Hepatocyte (in vitro differentiated cells): ENCODE measurements at regions not wholly inside any gene's neighbourhood (a gene's known extent, or its start where the extent isn't known, plus 50 kb on each side); places are given as distances from the start of the nearest gene placed in this dataset.
A peak's percentile ranks its signal among the peaks of the same experiment; 100 is the strongest.

Experiments used
- DNase-seq: peaks from one replicate; pipeline ENCODE4 v3.0.0-alpha.2; 2016; ENCODE audit warnings: low spot score
- H2AFZ ChIP-seq: fragments of 200-600 bp; sonication (generic); 2 replicates; pipeline ENCODE4 v1.6.0; 2016; ENCODE audit warnings: antibody characterized with exemption, mild to moderate bottlenecking
- H3K27ac ChIP-seq: fragments of 200-600 bp; sonication (generic); 2 replicates; pipeline ENCODE4 v1.5.1; 2016; ENCODE audit warnings: mild to moderate bottlenecking
- H3K27me3 ChIP-seq: fragments of 200-600 bp; sonication (generic); 2 replicates; pipeline ENCODE4 v1.6.1; 2016
- H3K36me3 ChIP-seq: fragments of 200-600 bp; sonication (generic); replicated peaks from 2 replicates; pipeline ENCODE4 v1.5.1; 2016; ENCODE audit warnings: low read depth; ENCODE audit not compliant: insufficient read depth
- H3K4me1 ChIP-seq: fragments of 200-600 bp; sonication (generic); 2 replicates; pipeline ENCODE4 v1.5.1; 2016; ENCODE audit warnings: mild to moderate bottlenecking, moderate library complexity; ENCODE audit not compliant: insufficient read depth
- H3K4me2 ChIP-seq: fragments of 200-600 bp; sonication (generic); 2 replicates; pipeline ENCODE4 v1.6.0; 2016
- H3K4me3 ChIP-seq: fragments of 200-600 bp; sonication (generic); 2 replicates; pipeline ENCODE4 v1.5.1; 2016; ENCODE audit warnings: mild to moderate bottlenecking
- H3K79me2 ChIP-seq: fragments of 200-600 bp; sonication (generic); 2 replicates; pipeline ENCODE4 v1.6.0; 2017; ENCODE audit warnings: mild to moderate bottlenecking
- H3K9me2 ChIP-seq: fragments of 200-600 bp; sonication (generic); replicated peaks from 2 replicates; pipeline ENCODE4 v1.6.0; 2017; ENCODE audit warnings: mild to moderate bottlenecking; ENCODE audit not compliant: insufficient read depth
- H3K9me3 ChIP-seq: fragments of 200-600 bp; sonication (generic); 2 replicates; pipeline ENCODE4 v1.5.1; 2016; ENCODE audit warnings: low read depth, mild to moderate bottlenecking
- H4K20me1 ChIP-seq: fragments of 200-600 bp; sonication (generic); 2 replicates; pipeline ENCODE4 v1.6.0; 2016; ENCODE audit warnings: mild to moderate bottlenecking; ENCODE audit not compliant: insufficient read depth, poor library complexity, severe bottlenecking
- CTCF ChIP-seq: fragments of 200-600 bp; sonication (generic); IDR thresholded peaks from 2 replicates; pipeline ENCODE4 v1.5.1; 2016; ENCODE audit warnings: antibody characterized with exemption, mild to moderate bottlenecking; ENCODE audit not compliant: poor library complexity
- EZH2 ChIP-seq: fragments of 200-600 bp; sonication (generic); IDR thresholded peaks from 2 replicates; pipeline ENCODE4 v1.6.1; 2016; ENCODE audit warnings: antibody characterized with exemption, mild to moderate bottlenecking, borderline replicate concordance
- EZH2phosphoT487 ChIP-seq: fragments of 200-600 bp; sonication (generic); IDR thresholded peaks from one replicate; pipeline ENCODE4 v1.6.1; 2018; ENCODE audit warnings: antibody characterized with exemption, mild to moderate bottlenecking, low read depth, moderate library complexity; ENCODE audit not compliant: unreplicated experiment, severe bottlenecking
- WGBS: methylation state at CpG from one replicate; pipeline ENCODE4 v1.1.6; 2016; ENCODE audit warnings: low lambda C conversion rate; ENCODE audit errors: missing lambda C conversion rate; 5-methylcytosine and 5-hydroxymethylcytosine counted together

- peak overlapping the region; percentile 21 for H2AFZ ChIP-seq
- peak overlapping the region; percentile 60 for H3K4me2 ChIP-seq
- no peaks in the 10 kb centered on the region for H3K79me2 ChIP-seq
Observed at GRCh38 chr3:87167628-87168456, 59.3 kb upstream of the CHMP2B start.

GRCh38 chr3:87164245-87164644 is 62.9 kb upstream of the CHMP2B start:
- no peaks in the 10 kb centered on the region for H3K9me2 ChIP-seq
- no peaks in the 10 kb centered on the region for H3K4me1 ChIP-seq
- no peaks in the 10 kb centered on the region for H3K36me3 ChIP-seq
- no peak overlapping the region for H3K4me2 ChIP-seq
- no peaks in the 10 kb centered on the region for H4K20me1 ChIP-seq
- TF ChIP-seq EZH2phosphoT487 = no peak
- no peak for TF ChIP-seq CTCF
- no peak for TF ChIP-seq EZH2
- H3K27me3 ChIP-seq = no peaks in the 10 kb centered on the region
- WGBS = 72% methylated on average over 3 of the region's 3 CpGs
- H3K9me3 ChIP-seq = no peaks in the 10 kb centered on the region
- H2AFZ ChIP-seq = no peak overlapping the region
- no peak overlapping the region for H3K27ac ChIP-seq
- no peak for DNase-seq
- no peak overlapping the region for H3K4me3 ChIP-seq
- H3K79me2 ChIP-seq = no peaks in the 10 kb centered on the region

More at GRCh38 chr3:87167628-87168456, 59.3 kb upstream of the CHMP2B start:
- H4K20me1 ChIP-seq = no peaks in the 10 kb centered on the region
- peak; percentile 66 for DNase-seq
- no peak overlapping the region for H3K27ac ChIP-seq
- 45% methylated on average over 11 of the region's 11 CpGs for WGBS
- H3K9me2 ChIP-seq = no peaks in the 10 kb centered on the region
- peak overlapping the region; percentile 4 for H3K4me3 ChIP-seq
- no peaks in the 10 kb centered on the region for H3K4me1 ChIP-seq
- H3K36me3 ChIP-seq = no peaks in the 10 kb centered on the region
- H3K9me3 ChIP-seq = no peaks in the 10 kb centered on the region
- no peaks in the 10 kb centered on the region for H3K27me3 ChIP-seq
- TF ChIP-seq EZH2 (no peak), CTCF (peak; percentile 65)

- Histone ChIP-seq H3K4me1 (no peaks in the 10 kb centered on the region), H3K79me2 (no peaks in the 10 kb centered on the region), H2AFZ (no peak overlapping the region), H3K9me3 (no peaks in the 10 kb centered on the region), H4K20me1 (no peaks in the 10 kb centered on the region), H3K4me2 (no peak overlapping the region), H3K27me3 (no peaks in the 10 kb centered on the region), H3K4me3 (no peak overlapping the region), H3K36me3 (no peaks in the 10 kb centered on the region), H3K9me2 (no peaks in the 10 kb centered on the region), H3K27ac (no peak overlapping the region)
- 46% methylated on average over 3 of the region's 3 CpGs for WGBS
- DNase-seq = no peak
- TF ChIP-seq EZH2phosphoT487 (no peak), CTCF (no peak), EZH2 (no peak)
Observed at GRCh38 chr3:87161851-87162250, 65.3 kb upstream of the CHMP2B start.
